GM23338 (cell line): ENCODE measurements at regions not wholly inside any gene's neighbourhood (a gene's known extent, or its start where the extent isn't known, plus 50 kb on each side); places are given as distances from the start of the nearest gene placed in this dataset.

Experiments
- ATAC-seq: fragments of 200-7000 bp; cut with Tn5 transposase; 3 replicates; pipeline ENCODE4 v1.9.1; 2020
- DNase-seq: peaks from one replicate; pipeline ENCODE4 v3.0.0-alpha.2; 2015; ENCODE audit warnings: low spot score
- H2AFZ ChIP-seq: fragments of 200-600 bp; sonication (generic); 2 replicates; pipeline ENCODE4 v1.8.0; 2016; ENCODE audit warnings: antibody characterized with exemption, mild to moderate bottlenecking, moderate library complexity
- H3F3A ChIP-seq: fragments of 200-600 bp; sonication (generic); replicated peaks from 2 replicates; pipeline ENCODE4 v1.8.0; 2017; ENCODE audit warnings: antibody characterized with exemption, mixed run types, low read depth
- H3K27ac ChIP-seq: fragments of 200-600 bp; sonication (generic); 2 replicates; pipeline ENCODE4 v1.6.1; 2016; ENCODE audit warnings: low read depth
- H3K27me3 ChIP-seq: fragments of 200-600 bp; sonication (generic); 2 replicates; pipeline ENCODE4 v1.8.0; 2016; ENCODE audit warnings: mild to moderate bottlenecking, mixed run types, moderate library complexity; ENCODE audit not compliant: insufficient read depth
- H3K36me3 ChIP-seq: fragments of 200-600 bp; sonication (generic); 2 replicates; pipeline ENCODE4 v1.8.0; 2016; ENCODE audit warnings: mild to moderate bottlenecking; ENCODE audit not compliant: insufficient read depth
- H3K4me1 ChIP-seq: fragments of 200-600 bp; sonication (generic); 2 replicates; pipeline ENCODE4 v1.8.0; 2016; ENCODE audit warnings: mild to moderate bottlenecking, moderate library complexity; ENCODE audit not compliant: insufficient read depth
- H3K4me2 ChIP-seq: fragments of 200-600 bp; sonication (generic); 2 replicates; pipeline ENCODE4 v1.7.1; 2017; ENCODE audit warnings: mixed run types
- H3K4me3 ChIP-seq: fragments of 200-600 bp; sonication (generic); 2 replicates; pipeline ENCODE4 v1.6.1; 2016; ENCODE audit warnings: mixed run types
- H3K79me2 ChIP-seq: fragments of 200-600 bp; sonication (generic); replicated peaks from 2 replicates; pipeline ENCODE4 v1.8.0; 2017; ENCODE audit warnings: mild to moderate bottlenecking; ENCODE audit not compliant: insufficient read depth
- H3K9me2 ChIP-seq: fragments of 200-600 bp; sonication (generic); 2 replicates; pipeline ENCODE4 v1.8.0; 2017; ENCODE audit not compliant: insufficient read depth
- H4K20me1 ChIP-seq: fragments of 200-600 bp; sonication (generic); replicated peaks from 2 replicates; pipeline ENCODE4 v1.8.0; 2017; ENCODE audit warnings: mild to moderate bottlenecking; ENCODE audit not compliant: insufficient read depth
- H3K27ac Mint-ChIP-seq: 2 replicates; pipeline ENCODE4 v1.8.0; 2020; ENCODE audit warnings: inconsistent platforms, mild to moderate bottlenecking, moderate library complexity, mixed read lengths
- H3K27me3 Mint-ChIP-seq: 3 replicates; pipeline ENCODE4 v1.8.0; 2022; ENCODE audit warnings: low read depth, mild to moderate bottlenecking, moderate library complexity, mixed read lengths, inconsistent platforms; ENCODE audit not compliant: insufficient read depth, poor library complexity
- H3K36me3 Mint-ChIP-seq: 3 replicates; pipeline ENCODE4 v1.8.0; 2021; ENCODE audit warnings: low read depth, mild to moderate bottlenecking, inconsistent platforms, moderate library complexity, mixed read lengths
- H3K4me1 Mint-ChIP-seq: 3 replicates; pipeline ENCODE4 v1.8.0; 2020; ENCODE audit warnings: mild to moderate bottlenecking, inconsistent platforms, mixed read lengths
- H3K4me3 Mint-ChIP-seq: 3 replicates; pipeline ENCODE4 v1.8.0; 2021; ENCODE audit warnings: moderate library complexity, mild to moderate bottlenecking, inconsistent platforms, mixed read lengths
- H3K9me3 Mint-ChIP-seq: 3 replicates; pipeline ENCODE4 v1.8.0; 2020; ENCODE audit warnings: moderate library complexity, mild to moderate bottlenecking, inconsistent platforms, mixed read lengths
- CREB1 ChIP-seq: fragments of 250-450 bp; sonication (Bioruptor Pico); IDR thresholded peaks from 2 replicates; pipeline ENCODE4 v1.5.0; 2020; ENCODE audit warnings: low read depth, mild to moderate bottlenecking, moderate library complexity
- CTCF ChIP-seq, 2 experiments: fragments of 200-600 bp in 1 of 2; sonication (generic) in 1 of 2; conservative IDR thresholded peaks; 2 replicates each; pipeline versions ENCODE4 v1.5.1 to v1.6.1; 2016 to 2017; ENCODE audit warnings: antibody characterized with exemption in 2 of 2, low read depth in 2 of 2, mild to moderate bottlenecking in 2 of 2, moderate library complexity in 1 of 2
- ETS1 ChIP-seq: IDR thresholded peaks from 2 replicates; pipeline ENCODE4 v1.6.1; 2016; ENCODE audit warnings: antibody characterized with exemption
- EZH2 ChIP-seq: fragments of 200-600 bp; sonication (generic); IDR thresholded peaks from one replicate; pipeline ENCODE4 v1.8.0; 2017; ENCODE audit warnings: antibody characterized with exemption, mild to moderate bottlenecking, low read depth; ENCODE audit not compliant: unreplicated experiment
- JUNB ChIP-seq: IDR thresholded peaks from one replicate; pipeline ENCODE4 v1.6.1; 2016; ENCODE audit warnings: antibody characterized with exemption; ENCODE audit not compliant: unreplicated experiment
- POLR2AphosphoS5 ChIP-seq: IDR thresholded peaks from 2 replicates; pipeline ENCODE4 v1.6.1; 2016; ENCODE audit warnings: antibody characterized with exemption, low read depth
- REST ChIP-seq: IDR thresholded peaks from one replicate; pipeline ENCODE4 v1.6.1; 2018; ENCODE audit warnings: antibody characterized with exemption; ENCODE audit not compliant: unreplicated experiment
- STAT1 ChIP-seq: IDR thresholded peaks from one replicate; pipeline ENCODE4 v1.6.1; 2016; ENCODE audit warnings: antibody characterized with exemption; ENCODE audit not compliant: unreplicated experiment
- ZNF114 ChIP-seq: fragments of 250-450 bp; sonication (Bioruptor Pico); IDR thresholded peaks from 2 replicates; pipeline ENCODE4 v1.5.0; 2020; ENCODE audit warnings: mild to moderate bottlenecking, moderate library complexity
- ZNF331 ChIP-seq: fragments of 250-450 bp; sonication (Bioruptor Pico); IDR thresholded peaks from 2 replicates; pipeline ENCODE4 v1.5.0; 2020; ENCODE audit warnings: low read depth, mild to moderate bottlenecking, moderate library complexity
- ZNF462 ChIP-seq: fragments of 250-450 bp; sonication (Bioruptor Pico); IDR thresholded peaks from 2 replicates; pipeline ENCODE4 v1.5.0; 2020; ENCODE audit warnings: mild to moderate bottlenecking, moderate library complexity

- TF ChIP-seq CREB1 (CRISPR knock-in tag) (no peak), CTCF (conservative IDR thresholded peaks at IDR 0.05; ENCODE audit: low read depth in 2 of 2) (no peak), POLR2AphosphoS5 (no peak)
Observed at GRCh38 chr12:84072961-84073360, 839.6 kb downstream of the SLC6A15 start (continued).

- H3K9me3 Mint-ChIP-seq: no peaks in the 10 kb centered on the region
- no peak for ATAC-seq
- no peak for TF ChIP-seq REST
- TF ChIP-seq POLR2AphosphoS5: no peak
- no peak for TF ChIP-seq EZH2
- TF ChIP-seq JUNB: no peak
- no peak for TF ChIP-seq ZNF331
- TF ChIP-seq STAT1: no peak
- no peak for TF ChIP-seq ETS1
- no peak for TF ChIP-seq ZNF462 (CRISPR knock-in tag)
- TF ChIP-seq CTCF (conservative IDR thresholded peaks at IDR 0.05; ENCODE audit: low read depth in 2 of 2): no peak
- TF ChIP-seq ZNF114: no peak
Observed at GRCh38 chr12:84070292-84070691, 842.3 kb downstream of the SLC6A15 start.

More at GRCh38 chr12:84070292-84070691, 842.3 kb downstream of the SLC6A15 start:
- Mint-ChIP-seq H3K27me3 (no peaks in the 10 kb centered on the region), H3K4me3 (no peak overlapping the region), H3K4me1 (no peaks in the 10 kb centered on the region), H3K27ac (no peak overlapping the region), H3K36me3 (no peaks in the 10 kb centered on the region)
- H2AFZ ChIP-seq: no peak overlapping the region
- H3K4me1 ChIP-seq: no peaks in the 10 kb centered on the region
- H3K9me2 ChIP-seq: no peaks in the 10 kb centered on the region
- H4K20me1 ChIP-seq: no peaks in the 10 kb centered on the region
- no peak overlapping the region for H3K27ac ChIP-seq
- no peak overlapping the region for H3K4me3 ChIP-seq
- H3K36me3 ChIP-seq: no peaks in the 10 kb centered on the region
- no peaks in the 10 kb centered on the region for H3K27me3 ChIP-seq
- DNase-seq: no peak
- no peak overlapping the region for H3K4me2 ChIP-seq
- H3F3A ChIP-seq: no peaks in the 10 kb centered on the region
- H3K79me2 ChIP-seq: no peaks in the 10 kb centered on the region
